ENCODE measurements at regions not wholly inside any gene's neighbourhood (a gene's known extent, or its start where the extent isn't known, plus 50 kb on each side); places are given as distances from the start of the nearest gene placed in this dataset.

DNA sequence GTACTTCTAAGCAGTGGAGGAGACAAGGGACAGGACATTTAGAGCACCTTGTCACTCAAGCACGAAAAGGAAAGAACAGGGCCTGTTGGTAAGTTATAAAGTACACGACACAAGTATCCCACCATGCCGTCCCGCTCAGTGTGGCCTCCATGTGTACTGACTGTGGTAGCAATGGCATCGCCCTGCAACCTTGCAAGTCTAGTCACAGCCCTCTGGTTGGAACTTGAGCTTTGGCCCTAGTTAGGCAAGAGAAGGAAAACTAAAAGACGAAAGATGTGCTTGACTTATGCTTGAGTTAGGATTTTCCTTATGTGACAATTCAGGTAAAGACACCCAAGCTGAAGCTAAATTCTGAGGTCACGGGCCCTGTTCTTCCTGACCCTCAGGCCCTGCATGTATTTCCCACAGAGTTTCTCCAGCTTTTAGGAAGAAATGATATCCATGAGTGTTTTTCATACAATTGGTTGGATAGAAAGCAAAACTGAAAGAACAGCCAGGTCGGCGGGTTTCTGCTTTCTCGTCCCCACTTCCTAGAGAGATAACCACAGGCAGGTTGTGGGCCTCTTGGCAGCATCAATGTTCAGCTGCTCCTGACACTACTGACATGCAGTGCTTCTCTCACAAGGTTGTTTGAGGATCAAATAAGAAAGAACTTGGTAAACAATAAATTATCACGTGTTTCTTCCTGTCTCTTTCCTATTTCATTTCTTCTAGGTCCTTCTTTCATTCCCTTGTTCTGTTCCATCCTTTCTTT is 216.2 kb downstream of the IRS2 start:
- no peak overlapping the region for H3K27ac ChIP-seq
- DNase-seq: no peak
- TF ChIP-seq, protein P1, sequence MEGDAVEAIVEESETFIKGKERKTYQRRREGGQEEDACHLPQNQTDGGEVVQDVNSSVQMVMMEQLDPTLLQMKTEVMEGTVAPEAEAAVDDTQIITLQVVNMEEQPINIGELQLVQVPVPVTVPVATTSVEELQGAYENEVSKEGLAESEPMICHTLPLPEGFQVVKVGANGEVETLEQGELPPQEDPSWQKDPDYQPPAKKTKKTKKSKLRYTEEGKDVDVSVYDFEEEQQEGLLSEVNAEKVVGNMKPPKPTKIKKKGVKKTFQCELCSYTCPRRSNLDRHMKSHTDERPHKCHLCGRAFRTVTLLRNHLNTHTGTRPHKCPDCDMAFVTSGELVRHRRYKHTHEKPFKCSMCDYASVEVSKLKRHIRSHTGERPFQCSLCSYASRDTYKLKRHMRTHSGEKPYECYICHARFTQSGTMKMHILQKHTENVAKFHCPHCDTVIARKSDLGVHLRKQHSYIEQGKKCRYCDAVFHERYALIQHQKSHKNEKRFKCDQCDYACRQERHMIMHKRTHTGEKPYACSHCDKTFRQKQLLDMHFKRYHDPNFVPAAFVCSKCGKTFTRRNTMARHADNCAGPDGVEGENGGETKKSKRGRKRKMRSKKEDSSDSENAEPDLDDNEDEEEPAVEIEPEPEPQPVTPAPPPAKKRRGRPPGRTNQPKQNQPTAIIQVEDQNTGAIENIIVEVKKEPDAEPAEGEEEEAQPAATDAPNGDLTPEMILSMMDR (IDR thresholded peaks at IDR 0.05): no peak
- no peak for ATAC-seq
- H3K9me3 ChIP-seq: no peaks in the 10 kb centered on the region
- intact Hi-C loops (cut with DNase I): no loop called here
- H3K36me3 ChIP-seq: no peaks in the 10 kb centered on the region
- no peaks in the 10 kb centered on the region for H3K4me1 ChIP-seq
- H3K4me3 ChIP-seq: no peak overlapping the region
- no peaks in the 10 kb centered on the region for H3K27me3 ChIP-seq

GRCh38 chr13:109568339-109568818 is 218.0 kb downstream of the IRS2 start:
- Histone ChIP-seq H3K27me3 (no peaks in the 10 kb centered on the region), H3K27ac (no peak overlapping the region)

GRCh38 chr13:109567315-109567714 is 219.1 kb downstream of the IRS2 start:
- Histone ChIP-seq H3K9me3 (no peaks in the 10 kb centered on the region), H3K36me3 (no peaks in the 10 kb centered on the region), H3K4me1 (no peaks in the 10 kb centered on the region), H3K4me3 (no peak overlapping the region), H3K27me3 (no peaks in the 10 kb centered on the region), H3K27ac (no peak overlapping the region)
- intact Hi-C loops (cut with DNase I): no loop called here
- TF ChIP-seq, protein P1 (IDR thresholded peaks at IDR 0.05): no peak
- ATAC-seq: no peak
- DNase-seq: no peak

More at GRCh38 chr13:109568339-109568818, 218.0 kb downstream of the IRS2 start:
- H3K4me3 ChIP-seq: no peak overlapping the region
- H3K9me3 ChIP-seq: no peaks in the 10 kb centered on the region
- H3K4me1 ChIP-seq: no peaks in the 10 kb centered on the region
- intact Hi-C loops (cut with DNase I): no loop called here
- DNase-seq (no peak), ATAC-seq (no peak)
- H3K36me3 ChIP-seq: no peaks in the 10 kb centered on the region
- TF ChIP-seq, protein P1 (IDR thresholded peaks at IDR 0.05): no peak

DNA sequence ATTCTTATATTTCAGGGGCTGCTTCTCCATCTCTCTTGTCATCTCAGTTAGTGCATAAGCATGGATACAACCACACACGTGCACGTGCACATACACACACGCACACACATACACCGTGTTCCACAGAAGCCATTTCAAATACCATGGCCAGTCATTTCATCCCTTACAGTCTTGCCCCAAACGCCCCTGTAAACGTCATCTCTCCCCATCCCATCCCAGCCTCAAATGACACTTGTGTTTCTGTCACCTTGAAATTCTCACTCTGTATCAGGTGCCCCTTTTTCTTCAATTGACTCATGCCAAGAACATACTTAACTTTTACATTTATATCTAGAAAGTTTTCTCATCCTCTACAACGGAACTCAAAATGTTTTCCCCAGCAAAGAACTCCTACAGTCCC is 220.5 kb downstream of the IRS2 start:
- Histone ChIP-seq H3K27me3 (no peaks in the 10 kb centered on the region), H3K4me3 (no peak overlapping the region), H3K9me3 (no peaks in the 10 kb centered on the region), H3K36me3 (no peaks in the 10 kb centered on the region), H3K27ac (no peak overlapping the region), H3K4me1 (no peaks in the 10 kb centered on the region)
- TF ChIP-seq, protein P1 (IDR thresholded peaks at IDR 0.05): no peak
- intact Hi-C loops (cut with DNase I): no loop called here
- DNase-seq: no peak
- ATAC-seq: no peak

GRCh38 chr13:109548374-109548773 is 238.0 kb downstream of the IRS2 start:
- Histone ChIP-seq H3K36me3 (no peaks in the 10 kb centered on the region), H3K27ac (no peak overlapping the region), H3K27me3 (no peaks in the 10 kb centered on the region), H3K4me3 (no peak overlapping the region), H3K9me3 (no peaks in the 10 kb centered on the region), H3K4me1 (no peaks in the 10 kb centered on the region)
- DNase-seq (no peak), ATAC-seq (no peak)
- TF ChIP-seq, protein P1 (IDR thresholded peaks at IDR 0.05): no peak
- intact Hi-C loops (cut with DNase I): no loop called here

All from upper lobe of right lung (tissue), 1 donor.